ENCODE measurements at regions not wholly inside any gene's neighbourhood (a gene's known extent, or its start where the extent isn't known, plus 50 kb on each side); places are given as distances from the start of the nearest gene placed in this dataset.

GRCh38 chr1:80506216-80506615, 1294.5 kb upstream of the ADGRL2 start:
- no peak overlapping the region for H3K27ac ChIP-seq (ENCODE audit: low read depth, low read length)

GRCh38 chr1:80498673-80499072, 1302.1 kb upstream of the ADGRL2 start:
- TF ChIP-seq CTCF (IDR thresholded peaks at IDR 0.05; ENCODE audit: insufficient read depth, low read length, poor library complexity, severe bottlenecking) (no peak), EZH2phosphoT487 (conservative IDR thresholded peaks at IDR 0.05; ENCODE audit: low read length) (no peak)
- no peak overlapping the region for H3K9ac ChIP-seq (ENCODE audit: low read length)

More at GRCh38 chr1:80506216-80506615, 1294.5 kb upstream of the ADGRL2 start:
- Histone ChIP-seq H3K9me3 (ENCODE audit: insufficient read depth, low read length) (no peaks in the 10 kb centered on the region), H3K79me2 (ENCODE audit: insufficient read depth, low read length) (no peaks in the 10 kb centered on the region), H3K36me3 (ENCODE audit: low read length) (no peaks in the 10 kb centered on the region), H3K27me3 (ENCODE audit: low read length) (no peaks in the 10 kb centered on the region), H3F3A (ENCODE audit: insufficient read depth) (no peaks in the 10 kb centered on the region), H3K4me3 (ENCODE audit: insufficient read depth, low read length, poor library complexity, severe bottlenecking) (no peak overlapping the region), H3K9me2 (replicated peaks; ENCODE audit: insufficient read depth, low read length) (no peaks in the 10 kb centered on the region), H4K20me1 (ENCODE audit: low read depth, low read length) (no peaks in the 10 kb centered on the region), H2AFZ (ENCODE audit: low read depth, low read length, severe bottlenecking) (peak overlapping the region; percentile 14), H3K9ac (ENCODE audit: low read length) (no peak overlapping the region), H3K4me2 (ENCODE audit: low read depth, low read length, poor library complexity, severe bottlenecking) (no peak overlapping the region)
- no peak for TF ChIP-seq EZH2phosphoT487 (conservative IDR thresholded peaks at IDR 0.05; ENCODE audit: low read length)
- TF ChIP-seq CTCF (IDR thresholded peaks at IDR 0.05; ENCODE audit: insufficient read depth, low read length, poor library complexity, severe bottlenecking), result no peak

GRCh38 chr1:80495806-80496205, 1304.9 kb upstream of the ADGRL2 start:
- H3K9me3 ChIP-seq (ENCODE audit: insufficient read depth, low read length), result no peaks in the 10 kb centered on the region
- H3K9ac ChIP-seq (ENCODE audit: low read length), result no peak overlapping the region
- no peak overlapping the region for H3K27ac ChIP-seq (ENCODE audit: low read depth, low read length)
- no peaks in the 10 kb centered on the region for H3K9me2 ChIP-seq (replicated peaks; ENCODE audit: insufficient read depth, low read length)
- no peak overlapping the region for H3K4me3 ChIP-seq (ENCODE audit: insufficient read depth, low read length, poor library complexity, severe bottlenecking)
- no peaks in the 10 kb centered on the region for H3K27me3 ChIP-seq (ENCODE audit: low read length)
- no peaks in the 10 kb centered on the region for H3K79me2 ChIP-seq (ENCODE audit: insufficient read depth, low read length)
- H2AFZ ChIP-seq (ENCODE audit: low read depth, low read length, severe bottlenecking), result no peak overlapping the region
- no peaks in the 10 kb centered on the region for H3F3A ChIP-seq (ENCODE audit: insufficient read depth)
- no peaks in the 10 kb centered on the region for H4K20me1 ChIP-seq (ENCODE audit: low read depth, low read length)
- H3K36me3 ChIP-seq (ENCODE audit: low read length), result no peaks in the 10 kb centered on the region
- no peak overlapping the region for H3K4me2 ChIP-seq (ENCODE audit: low read depth, low read length, poor library complexity, severe bottlenecking)
- no peak for TF ChIP-seq EZH2phosphoT487 (conservative IDR thresholded peaks at IDR 0.05; ENCODE audit: low read length)
- TF ChIP-seq CTCF (IDR thresholded peaks at IDR 0.05; ENCODE audit: insufficient read depth, low read length, poor library complexity, severe bottlenecking), result no peak

More at GRCh38 chr1:80498673-80499072, 1302.1 kb upstream of the ADGRL2 start:
- Histone ChIP-seq H4K20me1 (ENCODE audit: low read depth, low read length) (no peaks in the 10 kb centered on the region), H3K4me3 (ENCODE audit: insufficient read depth, low read length, poor library complexity, severe bottlenecking) (no peak overlapping the region), H3K79me2 (ENCODE audit: insufficient read depth, low read length) (no peaks in the 10 kb centered on the region), H2AFZ (ENCODE audit: low read depth, low read length, severe bottlenecking) (no peak overlapping the region), H3K36me3 (ENCODE audit: low read length) (no peaks in the 10 kb centered on the region), H3K27me3 (ENCODE audit: low read length) (no peaks in the 10 kb centered on the region), H3K4me2 (ENCODE audit: low read depth, low read length, poor library complexity, severe bottlenecking) (no peak overlapping the region), H3F3A (ENCODE audit: insufficient read depth) (no peaks in the 10 kb centered on the region), H3K9me3 (ENCODE audit: insufficient read depth, low read length) (no peaks in the 10 kb centered on the region), H3K27ac (ENCODE audit: low read depth, low read length) (no peak overlapping the region), H3K9me2 (replicated peaks; ENCODE audit: insufficient read depth, low read length) (no peaks in the 10 kb centered on the region)

Measured in SU-DHL-6 (cell line).